ENCODE measurements at regions not wholly inside any gene's neighbourhood (a gene's known extent, or its start where the extent isn't known, plus 50 kb on each side); places are given as distances from the start of the nearest gene placed in this dataset.

DNA sequence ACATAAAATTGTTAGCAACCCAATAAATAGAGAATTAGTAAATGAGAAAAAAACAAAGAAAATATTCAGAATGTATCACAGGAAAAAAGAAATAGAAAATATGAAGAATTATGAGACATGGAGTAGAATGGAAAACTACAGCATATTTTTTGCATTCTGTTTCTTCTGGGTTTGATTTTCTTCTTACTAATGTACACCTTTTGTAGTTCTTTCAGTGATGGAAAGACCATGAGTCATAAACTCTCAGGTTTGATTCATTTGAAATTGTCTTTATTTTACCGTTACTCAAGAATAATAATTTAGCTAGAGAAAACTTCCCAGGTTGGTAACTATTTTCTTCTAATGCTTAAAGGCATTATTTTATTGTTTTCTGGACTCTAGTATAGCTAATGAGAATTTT, 90.3 kb upstream of the TMEM170B start:
- no peak overlapping the region for H3K4me3 ChIP-seq (replicated peaks in 1 of 3; ENCODE audit: insufficient read depth in 1 of 3, low read depth in 2 of 3, low read length in 3 of 3)
- DNase-seq (ENCODE audit: low spot score) = no peak
- no peaks in the 10 kb centered on the region for H4K20me1 ChIP-seq (ENCODE audit: insufficient read depth, low read length)
- H3K9ac ChIP-seq (ENCODE audit: insufficient read depth, low read depth, low read length) = no peak overlapping the region
- 0 out of 2 replicates have a peak, but pooled peaks cover 6% of the 10 kb centered on the region for H3K9me3 ChIP-seq (ENCODE audit: low read length)
- H3K27ac ChIP-seq (ENCODE audit: extremely low read length, insufficient read depth, low read length) = no peak overlapping the region
- H3K27me3 ChIP-seq (ENCODE audit: control insufficient read depth in 1 of 2, insufficient read depth in 2 of 2, low read length in 2 of 2) = no peaks in the 10 kb centered on the region
- POLR2A ChIA-PET = no interaction called here
- TF ChIP-seq FLYWCH1 (CRISPR knock-in tag; IDR thresholded peaks at IDR 0.05) (no peak), CBX1 (IDR thresholded peaks at IDR 0.05; ENCODE audit: low read depth) (no peak), DBP (CRISPR knock-in tag; IDR thresholded peaks at IDR 0.05; ENCODE audit: not compliant biosample characterization) (no peak), ZFP36L2 (CRISPR knock-in tag; IDR thresholded peaks at IDR 0.05) (no peak), ZNF556 (CRISPR knock-in tag; IDR thresholded peaks at IDR 0.05; ENCODE audit: borderline replicate concordance) (no peak)
- FAIRE-seq = no peak
- no peaks in the 10 kb centered on the region for H3K79me2 ChIP-seq (ENCODE audit: insufficient read depth, low read length)
- ATAC-seq = no peak
- intact Hi-C loops (cut with micrococcal nuclease; ENCODE audit: unreplicated experiment) (no loop called here), in situ Hi-C loops (cut with HindIII; ENCODE audit: extremely low pct_ligation_motif_present, low pct_unique_long_range_greater_than_20kb) (no loop called here)
- CTCF ChIA-PET (ENCODE audit: low intra/inter-chr PET ratio, low total read pairs) = no interaction called here
- peaks cover 24% of the 10 kb centered on the region for H3K4me1 ChIP-seq (ENCODE audit: insufficient read depth, low read length)
- H2AFZ ChIP-seq (ENCODE audit: low read length) = no peak overlapping the region
- no TSS peak for BruUV-seq (replicated peaks)
- no peaks in the 10 kb centered on the region for H3K36me3 ChIP-seq (replicated peaks in 1 of 2; ENCODE audit: control insufficient read depth in 1 of 2, insufficient read depth in 2 of 2, low read length in 2 of 2)
- WGBS (ENCODE audit: low lambda C conversion rate) = 95% methylated on average over 1 of the region's 1 CpG
- no peak overlapping the region for H3K4me2 ChIP-seq (ENCODE audit: low read depth, low read length)

- WGBS (ENCODE audit: low lambda C conversion rate) = 96% methylated on average over 2 of the region's 2 CpGs
- Histone ChIP-seq H3K36me3 (replicated peaks in 1 of 2; ENCODE audit: control insufficient read depth in 1 of 2, insufficient read depth in 2 of 2, low read length in 2 of 2) (no peaks in the 10 kb centered on the region), H3K79me2 (ENCODE audit: insufficient read depth, low read length) (no peaks in the 10 kb centered on the region), H3K9me3 (ENCODE audit: low read length) (0 out of 2 replicates have a peak, but pooled peaks cover 6% of the 10 kb centered on the region), H3K4me3 (replicated peaks in 1 of 3; ENCODE audit: insufficient read depth in 1 of 3, low read depth in 2 of 3, low read length in 3 of 3) (no peak overlapping the region), H4K20me1 (ENCODE audit: insufficient read depth, low read length) (no peaks in the 10 kb centered on the region), H3K4me2 (ENCODE audit: low read depth, low read length) (no peak overlapping the region), H2AFZ (ENCODE audit: low read length) (no peak overlapping the region), H3K4me1 (ENCODE audit: insufficient read depth, low read length) (peaks cover 18% of the 10 kb centered on the region), H3K27me3 (ENCODE audit: control insufficient read depth in 1 of 2, insufficient read depth in 2 of 2, low read length in 2 of 2) (no peaks in the 10 kb centered on the region), H3K9ac (ENCODE audit: insufficient read depth, low read depth, low read length) (no peak overlapping the region), H3K27ac (ENCODE audit: extremely low read length, insufficient read depth, low read length) (no peak overlapping the region)
- POLR2A ChIA-PET = no interaction called here
- DNase-seq (ENCODE audit: low spot score) = no peak
- FAIRE-seq = no peak
- in situ Hi-C loops (cut with HindIII; ENCODE audit: extremely low pct_ligation_motif_present, low pct_unique_long_range_greater_than_20kb) = no loop called here
- no peak for ATAC-seq
- intact Hi-C loops (cut with micrococcal nuclease; ENCODE audit: unreplicated experiment) = no loop called here
- CTCF ChIA-PET (ENCODE audit: low intra/inter-chr PET ratio, low total read pairs) = no interaction called here
- BruUV-seq (replicated peaks) = no TSS peak
- TF ChIP-seq HNRNPH1 (optimal IDR thresholded peaks at IDR 0.05; ENCODE audit: low read depth, low read length) = no peak
- TF ChIP-seq, protein P1, sequence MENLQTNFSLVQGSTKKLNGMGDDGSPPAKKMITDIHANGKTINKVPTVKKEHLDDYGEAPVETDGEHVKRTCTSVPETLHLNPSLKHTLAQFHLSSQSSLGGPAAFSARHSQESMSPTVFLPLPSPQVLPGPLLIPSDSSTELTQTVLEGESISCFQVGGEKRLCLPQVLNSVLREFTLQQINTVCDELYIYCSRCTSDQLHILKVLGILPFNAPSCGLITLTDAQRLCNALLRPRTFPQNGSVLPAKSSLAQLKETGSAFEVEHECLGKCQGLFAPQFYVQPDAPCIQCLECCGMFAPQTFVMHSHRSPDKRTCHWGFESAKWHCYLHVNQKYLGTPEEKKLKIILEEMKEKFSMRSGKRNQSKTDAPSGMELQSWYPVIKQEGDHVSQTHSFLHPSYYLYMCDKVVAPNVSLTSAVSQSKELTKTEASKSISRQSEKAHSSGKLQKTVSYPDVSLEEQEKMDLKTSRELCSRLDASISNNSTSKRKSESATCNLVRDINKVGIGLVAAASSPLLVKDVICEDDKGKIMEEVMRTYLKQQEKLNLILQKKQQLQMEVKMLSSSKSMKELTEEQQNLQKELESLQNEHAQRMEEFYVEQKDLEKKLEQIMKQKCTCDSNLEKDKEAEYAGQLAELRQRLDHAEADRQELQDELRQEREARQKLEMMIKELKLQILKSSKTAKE (CRISPR knock-in tag; IDR thresholded peaks at IDR 0.05; ENCODE audit: borderline replicate concordance) = no peak
- TF ChIP-seq, protein P2, sequence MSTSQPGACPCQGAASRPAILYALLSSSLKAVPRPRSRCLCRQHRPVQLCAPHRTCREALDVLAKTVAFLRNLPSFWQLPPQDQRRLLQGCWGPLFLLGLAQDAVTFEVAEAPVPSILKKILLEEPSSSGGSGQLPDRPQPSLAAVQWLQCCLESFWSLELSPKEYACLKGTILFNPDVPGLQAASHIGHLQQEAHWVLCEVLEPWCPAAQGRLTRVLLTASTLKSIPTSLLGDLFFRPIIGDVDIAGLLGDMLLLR (CRISPR knock-in tag; IDR thresholded peaks at IDR 0.05) = no peak
- TF ChIP-seq CERS6 (CRISPR knock-in tag; IDR thresholded peaks at IDR 0.05) = no peak
- TF ChIP-seq, protein P3, sequence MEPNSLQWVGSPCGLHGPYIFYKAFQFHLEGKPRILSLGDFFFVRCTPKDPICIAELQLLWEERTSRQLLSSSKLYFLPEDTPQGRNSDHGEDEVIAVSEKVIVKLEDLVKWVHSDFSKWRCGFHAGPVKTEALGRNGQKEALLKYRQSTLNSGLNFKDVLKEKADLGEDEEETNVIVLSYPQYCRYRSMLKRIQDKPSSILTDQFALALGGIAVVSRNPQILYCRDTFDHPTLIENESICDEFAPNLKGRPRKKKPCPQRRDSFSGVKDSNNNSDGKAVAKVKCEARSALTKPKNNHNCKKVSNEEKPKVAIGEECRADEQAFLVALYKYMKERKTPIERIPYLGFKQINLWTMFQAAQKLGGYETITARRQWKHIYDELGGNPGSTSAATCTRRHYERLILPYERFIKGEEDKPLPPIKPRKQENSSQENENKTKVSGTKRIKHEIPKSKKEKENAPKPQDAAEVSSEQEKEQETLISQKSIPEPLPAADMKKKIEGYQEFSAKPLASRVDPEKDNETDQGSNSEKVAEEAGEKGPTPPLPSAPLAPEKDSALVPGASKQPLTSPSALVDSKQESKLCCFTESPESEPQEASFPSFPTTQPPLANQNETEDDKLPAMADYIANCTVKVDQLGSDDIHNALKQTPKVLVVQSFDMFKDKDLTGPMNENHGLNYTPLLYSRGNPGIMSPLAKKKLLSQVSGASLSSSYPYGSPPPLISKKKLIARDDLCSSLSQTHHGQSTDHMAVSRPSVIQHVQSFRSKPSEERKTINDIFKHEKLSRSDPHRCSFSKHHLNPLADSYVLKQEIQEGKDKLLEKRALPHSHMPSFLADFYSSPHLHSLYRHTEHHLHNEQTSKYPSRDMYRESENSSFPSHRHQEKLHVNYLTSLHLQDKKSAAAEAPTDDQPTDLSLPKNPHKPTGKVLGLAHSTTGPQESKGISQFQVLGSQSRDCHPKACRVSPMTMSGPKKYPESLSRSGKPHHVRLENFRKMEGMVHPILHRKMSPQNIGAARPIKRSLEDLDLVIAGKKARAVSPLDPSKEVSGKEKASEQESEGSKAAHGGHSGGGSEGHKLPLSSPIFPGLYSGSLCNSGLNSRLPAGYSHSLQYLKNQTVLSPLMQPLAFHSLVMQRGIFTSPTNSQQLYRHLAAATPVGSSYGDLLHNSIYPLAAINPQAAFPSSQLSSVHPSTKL (CRISPR knock-in tag; IDR thresholded peaks at IDR 0.05) = no peak
- no peak for TF ChIP-seq ZNF446 (CRISPR knock-in tag; IDR thresholded peaks at IDR 0.05)
These were observed 92.4 kb upstream of the TMEM170B start for GRCh38 chr6:11445146-11445545.

Data from HepG2 (cell line).